IMR-90 (cell line): ENCODE measurements at regions not wholly inside any gene's neighbourhood (a gene's known extent, or its start where the extent isn't known, plus 50 kb on each side); places are given as distances from the start of the nearest gene placed in this dataset.
A peak's percentile ranks its signal among the peaks of the same experiment; 100 is the strongest.

Experiments
- ATAC-seq: fragments of 200-7000 bp; cut with Tn5 transposase; 2 replicates; pipeline ENCODE4 v1.9.1; 2020; ENCODE audit warnings: low read depth, mild to moderate bottlenecking, moderate library complexity
- BruUV-seq: library from RNA; stranded (reverse); fragments of 400-500 nt; replicated peaks from 2 replicates; lab custom pipeline; 2021; lab: Mats Ljungman, UMichigan
- CTCF ChIA-PET: fragments of 300-600 bp; formaldehyde crosslinking; extraction: SDS; loops from one replicate; lab custom pipeline; 2021; ENCODE audit warnings: antibody characterized with exemption; lab: Yijun Ruan, JAX
- POLR2A ChIA-PET: fragments of 300-600 bp; sonication (Branson Sonifier 250); formaldehyde crosslinking; loops from one replicate; lab custom pipeline; 2022; ENCODE audit warnings: antibody characterized with exemption; ENCODE audit not compliant: unreplicated experiment; lab: Charles Lee
- DNase-seq: peaks from one replicate; pipeline ENCODE4 v3.0.0; 2013
- H2AFZ ChIP-seq: replicated peaks from 2 replicates; pipeline ENCODE3; 2013; ENCODE audit warnings: low read length, mild to moderate bottlenecking; ENCODE audit not compliant: poor library complexity
- H2AK5ac ChIP-seq: 2 replicates; pipeline ENCODE4 v1.6.1; 2013; ENCODE audit warnings: low read depth, low read length, inconsistent platforms
- H2AK9ac ChIP-seq: replicated peaks from 2 replicates; pipeline ENCODE3; 2013; ENCODE audit warnings: mild to moderate bottlenecking, low read depth, low read length, moderate library complexity; ENCODE audit not compliant: poor library complexity
- H2BK120ac ChIP-seq: 2 replicates; pipeline ENCODE4 v1.6.1; 2013; ENCODE audit warnings: low read depth, low read length, inconsistent platforms
- H2BK15ac ChIP-seq: 3 replicates; pipeline ENCODE4 v1.6.1; 2013; ENCODE audit warnings: low read depth, low read length, inconsistent platforms
- H2BK20ac ChIP-seq: 2 replicates; pipeline ENCODE4 v1.6.1; 2013; ENCODE audit warnings: low read depth, mild to moderate bottlenecking, inconsistent platforms, low read length, moderate library complexity
- H2BK5ac ChIP-seq: 2 replicates; pipeline ENCODE4 v1.6.1; 2013; ENCODE audit warnings: mild to moderate bottlenecking, low read depth, low read length, inconsistent platforms; ENCODE audit not compliant: poor library complexity, severe bottlenecking
- H3K14ac ChIP-seq: replicated peaks from 2 replicates; pipeline ENCODE4 v1.6.1; 2013; ENCODE audit warnings: low read depth, low read length, inconsistent platforms
- H3K18ac ChIP-seq: 2 replicates; pipeline ENCODE4 v1.6.1; 2013; ENCODE audit warnings: low read depth, low read length, control low read depth
- H3K23ac ChIP-seq: 2 replicates; pipeline ENCODE4 v1.6.1; 2013; ENCODE audit warnings: low read depth, low read length, inconsistent platforms
- H3K27ac ChIP-seq: 2 replicates; pipeline ENCODE4 v1.5.1; 2013; ENCODE audit warnings: mild to moderate bottlenecking, control low read depth, low read length; ENCODE audit not compliant: insufficient read depth
- H3K27me3 ChIP-seq: 2 replicates; pipeline ENCODE4 v1.6.1; 2013; ENCODE audit warnings: low read length; ENCODE audit not compliant: control insufficient read depth, insufficient read depth
- H3K36me3 ChIP-seq: 2 replicates; pipeline ENCODE4 v1.6.1; 2013; ENCODE audit warnings: low read length, mixed read lengths; ENCODE audit not compliant: control insufficient read depth, insufficient read depth
- H3K4ac ChIP-seq: 2 replicates; pipeline ENCODE4 v1.6.1; 2013; ENCODE audit warnings: low read depth, low read length, inconsistent platforms
- H3K4me1 ChIP-seq: 2 replicates; pipeline ENCODE4 v1.6.1; 2013; ENCODE audit warnings: low read length, mixed read lengths; ENCODE audit not compliant: control insufficient read depth, insufficient read depth
- H3K4me2 ChIP-seq: 2 replicates; pipeline ENCODE4 v1.6.1; 2013; ENCODE audit warnings: low read depth, mild to moderate bottlenecking, control low read depth, low read length, moderate library complexity
- H3K4me3 ChIP-seq: 2 replicates; pipeline ENCODE4 v1.5.1; 2013; ENCODE audit warnings: low read depth, mild to moderate bottlenecking, control low read depth, low read length, moderate library complexity; ENCODE audit not compliant: insufficient read depth
- H3K56ac ChIP-seq: 2 replicates; pipeline ENCODE4 v1.6.1; 2013; ENCODE audit warnings: low read length, inconsistent platforms; ENCODE audit not compliant: insufficient read depth; ENCODE audit errors: extremely low read depth
- H3K79me1 ChIP-seq, 2 experiments: 2 replicates each; pipeline ENCODE4 v1.6.1; 2013; ENCODE audit warnings: low read length in 2 of 2, inconsistent platforms in 1 of 2, low read depth in 1 of 2
- H3K9ac ChIP-seq: 2 replicates; pipeline ENCODE4 v1.6.1; 2013; ENCODE audit warnings: low read depth, low read length, control low read depth
- H3K9me1 ChIP-seq: 2 replicates; pipeline ENCODE4 v1.6.1; 2013; ENCODE audit warnings: low read length, inconsistent platforms; ENCODE audit not compliant: insufficient read depth
- H3K9me3 ChIP-seq: 2 replicates; pipeline ENCODE4 v1.6.1; 2013; ENCODE audit warnings: low read length; ENCODE audit not compliant: control insufficient read depth, insufficient read depth
- H4K20me1 ChIP-seq: 2 replicates; pipeline ENCODE4 v1.6.1; 2013; ENCODE audit warnings: low read length, inconsistent platforms; ENCODE audit not compliant: insufficient read depth
- H4K5ac ChIP-seq: 2 replicates; pipeline ENCODE4 v1.6.1; 2013; ENCODE audit warnings: mild to moderate bottlenecking, low read depth, low read length, control low read depth
- H4K8ac ChIP-seq, 2 experiments: 2 replicates each; pipeline ENCODE4 v1.6.1; 2013; ENCODE audit warnings: low read depth in 2 of 2, low read length in 2 of 2, control low read depth in 1 of 2, inconsistent platforms in 1 of 2
- H4K91ac ChIP-seq: 2 replicates; pipeline ENCODE4 v1.6.1; 2013; ENCODE audit warnings: low read depth, low read length, inconsistent platforms; ENCODE audit not compliant: insufficient read depth
- BHLHE40 ChIP-seq: fragments of 150-350 bp; IDR thresholded peaks from 2 replicates; pipeline ENCODE4 v1.6.1; 2016; ENCODE audit warnings: mild to moderate bottlenecking, low read depth, low read length
- CEBPB ChIP-seq: IDR thresholded peaks from 2 replicates; pipeline ENCODE4 v1.6.1; 2012; ENCODE audit warnings: low read depth, low read length, improper control_type of control experiment
- CHD1 ChIP-seq: IDR thresholded peaks from 2 replicates; pipeline ENCODE4 v1.6.1; 2012; ENCODE audit warnings: low read depth, low read length, improper control_type of control experiment
- MAFK ChIP-seq: IDR thresholded peaks from 2 replicates; pipeline ENCODE4 v1.6.1; 2012; ENCODE audit warnings: low read depth, low read length, improper control_type of control experiment
- MXI1 ChIP-seq: IDR thresholded peaks from 2 replicates; pipeline ENCODE4 v1.6.1; 2012; ENCODE audit warnings: low read depth, mild to moderate bottlenecking, low read length, moderate library complexity, borderline replicate concordance
- POLR2A ChIP-seq: IDR thresholded peaks from 2 replicates; pipeline ENCODE4 v1.6.1; 2012; ENCODE audit warnings: mild to moderate bottlenecking, low read depth, low read length
- RCOR1 ChIP-seq: IDR thresholded peaks from 2 replicates; pipeline ENCODE4 v1.6.1; 2012; ENCODE audit warnings: mild to moderate bottlenecking, low read length, improper control_type of control experiment; ENCODE audit not compliant: insufficient replicate concordance
- RFX5 ChIP-seq: IDR thresholded peaks from 2 replicates; pipeline ENCODE4 v1.8.0; 2012; ENCODE audit warnings: low read depth, mild to moderate bottlenecking, low read length, moderate library complexity
- SMC3 ChIP-seq: fragments of 150-350 bp; IDR thresholded peaks from 2 replicates; pipeline ENCODE4 v1.6.1; 2016; ENCODE audit warnings: low read depth, mild to moderate bottlenecking, antibody characterized with exemption, low read length, moderate library complexity
- WGBS, 2 experiments: methylation state at CpG; one replicate each; pipeline versions ENCODE4 v1.1.5 to v1.1.7; 2013; ENCODE audit warnings: missing lambda C conversion rate in 2 of 2; ENCODE audit not compliant: insufficient read length in 1 of 2; ENCODE audit errors: extremely low coverage in 2 of 2; 5-methylcytosine and 5-hydroxymethylcytosine counted together
- dilution Hi-C: fragments of 300-500 bp; cut with HindIII; formaldehyde crosslinking; loops from one replicate; pipeline ENCODE4 v1.14.3; 2018; ENCODE audit warnings: low sequenced_read_pairs; ENCODE audit not compliant: unreplicated experiment
- in situ Hi-C: fragments of 300-500 bp; cut with MboI; formaldehyde crosslinking; loops from 3 replicates; pipeline ENCODE4 v1.14.3; 2019; ENCODE audit warnings: low sequenced_read_pairs, inconsistent platforms, mixed read lengths
- intact Hi-C: fragments of 100-400 bp; cut with micrococcal nuclease; formaldehyde crosslinking; loops from 2 replicates; pipeline ENCODE4 v1.10.0; 2022
- TF ChIP-seq, protein P1 (sequence below): conservative IDR thresholded peaks from 2 replicates; pipeline ENCODE4 v1.5.1; 2012; ENCODE audit warnings: mild to moderate bottlenecking, low read depth, low read length, improper control_type of control experiment
- TF ChIP-seq, protein P2 (sequence below): fragments of 150-350 bp; IDR thresholded peaks from 2 replicates; pipeline ENCODE4 v1.6.1; 2017; ENCODE audit warnings: mild to moderate bottlenecking, antibody characterized with exemption, low read length, low read depth

DNA sequence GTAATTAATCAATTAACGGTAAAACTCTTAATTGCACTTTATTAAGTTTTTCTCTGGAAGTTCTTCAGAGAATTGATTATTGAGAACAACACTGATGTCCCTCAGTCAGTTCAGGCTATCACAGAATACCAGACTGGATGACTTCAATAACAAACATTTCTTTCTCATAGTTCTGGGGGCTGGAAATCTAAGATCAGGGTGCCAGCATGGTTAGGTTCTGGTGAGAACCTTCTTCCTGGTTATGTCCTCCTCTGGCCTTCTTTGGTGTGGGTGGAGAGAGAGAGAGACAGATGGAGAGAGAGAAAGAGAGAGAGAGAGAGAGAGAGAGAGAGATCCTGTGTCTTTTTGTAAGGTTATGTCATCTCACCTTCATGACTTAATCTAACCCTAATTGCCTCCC, 71.4 kb upstream of the DAP start:
- no peak overlapping the region for H2AK9ac ChIP-seq
- intact Hi-C loops = no loop called here

More for the DNA sequence above, 71.4 kb upstream of the DAP start:
- Histone ChIP-seq H2BK20ac (peak overlapping the region; percentile 87), H3K4ac (peak overlapping the region; percentile 93), H4K8ac (peak overlapping the region; percentile 66 to 83; a peak in 3 of 4 replicates), H2AFZ (no peak overlapping the region), H3K56ac (peak overlapping the region; percentile 5; the same call in 1 of the 2 replicates), H3K14ac (peak overlapping the region; percentile 75), H3K9ac (peak overlapping the region; percentile 48; the same call in 1 of the 2 replicates), H2BK15ac (peak overlapping the region; percentile 83; the same call in 2 of the 3 replicates), H3K9me3 (no peaks in the 10 kb centered on the region), H2BK120ac (peak overlapping the region; percentile 95), H3K4me3 (no peak overlapping the region), H3K4me2 (no peak overlapping the region), H3K27ac (peak overlapping the region; percentile 84; the same call in 1 of the 2 replicates), H4K20me1 (no peaks in the 10 kb centered on the region), H2AK5ac (peak overlapping the region; percentile 91), H3K27me3 (no peaks in the 10 kb centered on the region), H3K4me1 (peaks cover 19% of the 10 kb centered on the region), H3K79me1 (peaks cover 0 to 5% of the 10 kb centered on the region in 2 experiments; a peak in 1 of 4 replicates), H3K9me1 (peaks cover under 1% of the 10 kb centered on the region; the same call in 1 of the 2 replicates), H3K36me3 (no peaks in the 10 kb centered on the region), H4K91ac (peak overlapping the region; percentile 93; the same call in 1 of the 2 replicates), H4K5ac (peak overlapping the region; percentile 79), H3K23ac (peak overlapping the region; percentile 61), H2BK5ac (peak overlapping the region; percentile 96), H3K18ac (peak overlapping the region; percentile 92)
- ChIA-PET POLR2A (no interaction called here), CTCF (interaction anchor here (0.8 kb wide), 1 partner anchor 57 kb away, joined by 4 read pairs; no protein-coding TSS in a partner anchor)
- no peak for TF ChIP-seq RFX5
- TF ChIP-seq MAFK = no peak
- TF ChIP-seq MXI1 = no peak
- TF ChIP-seq CHD1 = no peak
- no peak for TF ChIP-seq BHLHE40
- no peak for TF ChIP-seq POLR2A
- TF ChIP-seq, protein P1, sequence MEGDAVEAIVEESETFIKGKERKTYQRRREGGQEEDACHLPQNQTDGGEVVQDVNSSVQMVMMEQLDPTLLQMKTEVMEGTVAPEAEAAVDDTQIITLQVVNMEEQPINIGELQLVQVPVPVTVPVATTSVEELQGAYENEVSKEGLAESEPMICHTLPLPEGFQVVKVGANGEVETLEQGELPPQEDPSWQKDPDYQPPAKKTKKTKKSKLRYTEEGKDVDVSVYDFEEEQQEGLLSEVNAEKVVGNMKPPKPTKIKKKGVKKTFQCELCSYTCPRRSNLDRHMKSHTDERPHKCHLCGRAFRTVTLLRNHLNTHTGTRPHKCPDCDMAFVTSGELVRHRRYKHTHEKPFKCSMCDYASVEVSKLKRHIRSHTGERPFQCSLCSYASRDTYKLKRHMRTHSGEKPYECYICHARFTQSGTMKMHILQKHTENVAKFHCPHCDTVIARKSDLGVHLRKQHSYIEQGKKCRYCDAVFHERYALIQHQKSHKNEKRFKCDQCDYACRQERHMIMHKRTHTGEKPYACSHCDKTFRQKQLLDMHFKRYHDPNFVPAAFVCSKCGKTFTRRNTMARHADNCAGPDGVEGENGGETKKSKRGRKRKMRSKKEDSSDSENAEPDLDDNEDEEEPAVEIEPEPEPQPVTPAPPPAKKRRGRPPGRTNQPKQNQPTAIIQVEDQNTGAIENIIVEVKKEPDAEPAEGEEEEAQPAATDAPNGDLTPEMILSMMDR = no peak
- no peak for TF ChIP-seq SMC3
- TF ChIP-seq CEBPB = no peak
- TF ChIP-seq, protein P2, sequence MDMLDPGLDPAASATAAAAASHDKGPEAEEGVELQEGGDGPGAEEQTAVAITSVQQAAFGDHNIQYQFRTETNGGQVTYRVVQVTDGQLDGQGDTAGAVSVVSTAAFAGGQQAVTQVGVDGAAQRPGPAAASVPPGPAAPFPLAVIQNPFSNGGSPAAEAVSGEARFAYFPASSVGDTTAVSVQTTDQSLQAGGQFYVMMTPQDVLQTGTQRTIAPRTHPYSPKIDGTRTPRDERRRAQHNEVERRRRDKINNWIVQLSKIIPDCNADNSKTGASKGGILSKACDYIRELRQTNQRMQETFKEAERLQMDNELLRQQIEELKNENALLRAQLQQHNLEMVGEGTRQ = no peak
- TF ChIP-seq RCOR1 = no peak
- in situ Hi-C loops = loop anchor here (10.0 kb wide), 1 partner anchor 128 kb away; no protein-coding TSS in a partner anchor
- no peak for DNase-seq
- dilution Hi-C loops = no loop called here
- BruUV-seq = no TSS peak
- no peak for ATAC-seq
- no CpG with 5 or more reads among the region's 1 CpG for WGBS, 2 experiments
